Stimulated activated CD4-positive, alpha-beta T cell treated with anti-CD3 and anti-CD28 coated beads, Interleukin-4, amount 100 ng/mL, for 24 hours (primary cell): ENCODE measurements at regions not wholly inside any gene's neighbourhood (a gene's known extent, or its start where the extent isn't known, plus 50 kb on each side); places are given as distances from the start of the nearest gene placed in this dataset.

Experiments
- DNase-seq: peaks from one replicate; pipeline ENCODE4 v3.0.0-alpha.2; 2020

- no peak for DNase-seq
These were observed 94.9 kb upstream of the GATA6 start for GRCh38 chr18:22074282-22075070.

GRCh38 chr18:22080035-22080434, 89.4 kb upstream of the GATA6 start:
- no peak for DNase-seq

DNA sequence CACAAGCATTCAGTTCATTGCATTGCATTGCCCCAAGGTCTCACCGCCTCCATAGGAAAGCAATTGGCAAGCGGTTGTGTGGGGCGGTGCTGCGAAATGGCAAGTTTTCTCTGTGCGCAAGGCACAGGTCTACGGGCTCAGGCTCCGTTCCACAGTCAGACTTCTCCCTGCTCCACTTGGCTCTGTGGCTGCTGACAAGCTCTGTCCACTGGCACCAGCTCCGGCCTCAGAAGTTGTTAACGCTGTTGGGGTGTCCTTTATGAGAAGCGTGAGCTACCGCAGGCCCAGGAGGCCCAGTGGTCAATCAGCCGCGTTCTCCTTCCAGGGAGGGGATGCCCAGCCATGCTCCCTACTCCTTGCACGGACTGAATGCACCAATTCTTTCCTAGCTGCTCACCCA, 87.0 kb upstream of the GATA6 start:
- DNase-seq, result no peak

DNA sequence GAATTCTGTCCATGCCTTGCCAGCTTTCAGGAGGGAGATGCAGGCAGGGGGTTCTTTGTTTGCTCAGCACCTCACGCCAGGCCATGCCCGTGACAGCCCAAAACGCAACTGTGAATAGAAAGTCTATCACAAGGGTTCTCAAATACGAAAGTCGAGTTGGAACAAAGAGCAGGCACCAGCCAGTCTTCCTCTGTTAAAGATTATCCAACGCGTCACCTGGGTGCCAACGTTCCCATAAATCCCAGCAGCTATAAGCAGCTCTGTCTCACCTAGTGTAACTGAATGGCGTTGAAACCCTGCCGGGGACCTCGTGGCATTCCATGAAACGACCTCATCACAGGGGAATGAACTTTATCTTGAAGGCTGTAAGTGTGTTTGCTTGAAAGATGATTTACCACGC, 84.8 kb upstream of the GATA6 start:
- DNase-seq, result no peak

- no peak for DNase-seq
These were observed 82.4 kb upstream of the GATA6 start for GRCh38 chr18:22086973-22087372.

DNA sequence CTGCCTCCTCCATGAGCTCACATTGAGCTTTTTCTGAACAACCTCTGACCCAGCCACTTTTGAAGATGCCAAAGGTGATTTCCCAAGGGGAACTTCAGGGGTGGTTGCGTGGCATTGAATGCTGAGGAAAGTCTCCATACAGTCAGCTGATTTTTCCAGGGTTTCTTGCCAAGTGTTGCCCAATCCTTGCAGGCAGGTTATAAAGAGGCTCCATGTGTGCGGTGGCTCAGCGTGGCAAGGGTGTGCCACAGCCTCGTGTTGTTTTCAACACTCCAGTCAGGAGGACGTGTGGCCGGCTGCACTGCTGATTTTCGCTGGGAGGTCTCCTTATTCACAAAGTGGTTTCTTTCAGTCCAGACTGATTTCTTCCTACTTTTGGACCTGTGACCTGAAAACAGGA, 81.4 kb upstream of the GATA6 start:
- DNase-seq, result no peak

DNA sequence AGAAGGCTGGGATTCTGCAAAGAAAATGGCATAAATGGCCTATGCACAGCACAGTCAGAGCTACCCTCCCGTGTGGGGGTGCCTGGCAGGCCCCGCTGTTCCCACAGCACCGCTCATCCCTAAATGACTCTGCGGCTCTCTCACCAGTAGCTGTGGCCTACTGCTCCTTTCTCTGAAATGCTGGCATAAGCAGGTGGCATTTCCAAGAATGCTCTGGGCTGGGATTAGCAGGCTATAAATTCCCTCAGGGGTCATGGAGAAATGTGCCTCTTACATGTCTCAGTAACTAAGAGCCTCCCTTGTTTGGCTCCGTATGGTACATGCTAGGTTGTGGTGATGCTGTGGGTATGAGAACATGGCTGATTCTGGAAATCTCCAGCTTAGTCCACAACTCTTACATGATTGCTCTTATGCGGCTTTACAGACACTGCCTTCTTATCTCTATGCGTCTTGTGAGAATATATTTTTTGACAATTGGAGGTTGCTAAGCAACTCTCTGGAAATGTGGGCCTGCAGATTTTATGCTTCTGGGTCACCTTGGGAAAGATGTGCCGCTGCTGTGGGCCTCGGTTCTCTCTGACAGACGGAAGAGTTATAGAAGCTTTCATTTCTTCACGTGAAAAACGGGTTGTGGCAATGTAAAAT, 80.3 kb upstream of the GATA6 start:
- DNase-seq, result no peak

DNA sequence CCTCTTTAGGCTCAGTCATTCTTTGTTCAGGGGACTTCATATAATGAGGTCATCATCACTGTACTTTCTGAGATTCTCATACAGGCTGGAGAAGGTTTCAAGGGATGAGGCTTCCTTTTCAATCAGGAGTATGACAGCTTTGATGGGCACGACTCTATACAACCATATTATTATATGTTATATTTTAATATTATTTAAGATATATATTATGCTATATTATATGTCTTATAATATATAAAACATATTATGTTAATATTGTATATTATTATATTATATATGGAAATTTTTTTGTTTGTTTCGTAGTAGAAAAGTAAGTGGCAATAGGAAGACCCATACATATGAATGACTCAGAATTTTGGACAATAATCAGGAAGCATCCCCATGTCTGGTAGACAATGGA, 78.0 kb upstream of the GATA6 start:
- DNase-seq, result no peak

- DNase-seq, result no peak
These were observed 75.5 kb upstream of the GATA6 start for GRCh38 chr18:22093731-22094357.

DNA sequence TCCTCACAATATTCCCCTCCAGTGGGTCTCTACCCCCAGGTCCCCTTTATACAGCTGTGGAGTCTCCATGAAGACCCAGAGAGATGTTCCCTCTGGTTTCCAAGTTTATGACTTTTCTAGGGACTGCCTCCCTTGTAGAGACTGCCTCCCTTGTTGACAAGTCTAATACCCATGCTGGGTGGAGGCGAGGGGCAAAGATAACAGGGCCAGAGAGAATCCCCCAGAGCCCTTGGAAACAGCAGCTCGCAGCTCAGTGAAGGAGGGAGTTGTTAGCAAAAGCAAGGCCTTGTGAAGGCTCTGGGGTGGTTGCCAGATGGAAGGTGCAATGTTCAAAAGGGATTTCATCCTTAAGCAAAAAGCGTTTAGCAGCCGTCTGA, 75.0 kb upstream of the GATA6 start:
- DNase-seq, result no peak

DNA sequence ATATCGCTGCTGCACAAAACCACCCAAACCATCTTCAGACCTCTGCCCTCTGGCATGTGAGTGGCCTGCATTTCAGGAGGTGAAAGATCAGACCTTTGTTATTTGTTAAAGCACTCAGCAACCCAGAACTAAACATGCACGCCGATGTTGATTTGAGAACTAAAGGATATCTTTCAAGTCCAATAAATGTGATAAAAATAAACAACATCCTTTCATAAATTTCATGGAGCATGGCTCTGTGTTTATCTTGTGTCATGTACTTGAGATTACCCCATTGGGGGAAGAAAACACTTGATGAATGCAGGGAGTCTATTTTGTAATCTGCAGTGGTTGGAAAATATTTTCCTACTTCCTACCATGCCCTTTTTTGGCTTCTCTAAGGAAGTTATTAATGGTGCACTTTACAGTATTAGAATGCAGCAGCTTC, 70.8 kb upstream of the GATA6 start:
- DNase-seq, result no peak

- no peak for DNase-seq
These were observed 69.5 kb upstream of the GATA6 start for GRCh38 chr18:22099925-22100324.

GRCh38 chr18:22101731-22102130, 67.7 kb upstream of the GATA6 start:
- DNase-seq, result no peak

DNA sequence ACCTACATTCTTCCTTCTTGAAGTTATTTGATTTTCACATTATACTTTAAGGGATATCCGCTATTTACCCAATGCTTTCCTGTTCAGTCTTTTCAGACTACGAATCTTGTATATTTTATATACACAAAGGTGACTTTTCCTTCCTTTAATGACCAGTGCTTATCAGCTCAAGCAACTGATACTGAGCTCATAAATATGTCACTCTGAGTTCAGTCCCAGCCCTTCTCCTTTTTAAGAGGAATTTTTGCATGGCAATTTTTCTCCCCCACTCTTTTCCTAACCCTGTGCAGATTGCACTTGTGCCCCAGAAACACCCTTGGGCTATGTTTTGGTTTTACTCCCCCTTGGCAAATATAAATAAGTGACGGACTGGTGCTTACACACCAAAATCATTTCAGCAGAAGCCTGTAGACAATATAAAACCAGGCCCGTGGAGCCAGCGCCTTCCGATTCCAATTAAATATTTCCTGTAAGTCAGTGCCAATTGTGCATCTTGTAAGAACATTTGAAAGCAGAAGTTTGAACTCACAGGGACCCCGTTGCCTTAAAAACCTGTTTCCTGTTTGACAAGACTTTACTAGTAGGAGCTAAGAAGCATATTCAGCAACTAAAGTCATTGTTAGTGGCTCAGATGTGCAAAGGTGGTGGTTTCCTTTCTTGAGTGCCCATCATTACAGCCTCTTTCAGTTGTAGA, 66.3 kb upstream of the GATA6 start:
- no peak for DNase-seq

DNA sequence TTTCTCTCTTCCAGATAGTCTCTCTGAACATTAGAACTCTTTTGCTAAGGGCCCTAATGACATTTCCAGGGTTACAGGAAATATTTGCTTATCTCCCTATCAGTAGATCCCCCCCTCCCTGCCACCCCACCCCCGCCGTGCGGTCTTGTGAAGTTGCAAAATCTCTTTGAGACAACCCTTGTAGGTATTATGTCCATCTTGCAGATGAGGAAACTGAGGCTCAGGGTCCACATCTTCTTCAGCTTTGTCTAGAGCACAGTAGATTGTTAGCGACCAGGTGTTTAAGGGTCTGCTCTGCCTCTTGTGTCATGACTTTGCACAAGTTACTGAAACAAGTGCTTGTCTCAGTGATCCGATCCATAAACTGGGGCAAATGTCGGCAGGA, 65.8 kb upstream of the GATA6 start:
- no peak for DNase-seq

- DNase-seq, result no peak
These were observed 62.7 kb upstream of the GATA6 start for GRCh38 chr18:22106536-22107292.

DNA sequence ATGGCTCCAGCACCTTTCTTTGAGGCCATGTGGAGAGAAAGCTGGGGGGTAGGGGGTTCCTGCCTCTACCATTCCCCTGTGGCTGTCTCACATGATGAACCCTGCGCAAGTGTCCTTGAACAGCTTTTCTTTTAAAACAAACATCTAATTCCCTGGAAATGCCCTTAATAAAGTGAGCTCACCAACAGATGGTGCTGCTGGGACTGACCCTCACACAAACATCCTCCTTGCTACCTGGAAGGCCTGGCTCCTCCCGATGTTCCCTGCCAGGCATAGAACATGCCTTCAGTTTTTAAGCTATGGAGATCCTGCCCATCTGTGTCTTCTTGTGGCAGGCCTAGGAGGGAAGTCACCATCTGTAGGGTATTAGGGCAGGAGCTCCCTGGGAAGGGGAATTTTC, 60.7 kb upstream of the GATA6 start:
- no peak for DNase-seq

GRCh38 chr18:22109535-22109934, 59.9 kb upstream of the GATA6 start:
- no peak for DNase-seq

GRCh38 chr18:22110461-22110924, 58.9 kb upstream of the GATA6 start:
- DNase-seq, result no peak

DNA sequence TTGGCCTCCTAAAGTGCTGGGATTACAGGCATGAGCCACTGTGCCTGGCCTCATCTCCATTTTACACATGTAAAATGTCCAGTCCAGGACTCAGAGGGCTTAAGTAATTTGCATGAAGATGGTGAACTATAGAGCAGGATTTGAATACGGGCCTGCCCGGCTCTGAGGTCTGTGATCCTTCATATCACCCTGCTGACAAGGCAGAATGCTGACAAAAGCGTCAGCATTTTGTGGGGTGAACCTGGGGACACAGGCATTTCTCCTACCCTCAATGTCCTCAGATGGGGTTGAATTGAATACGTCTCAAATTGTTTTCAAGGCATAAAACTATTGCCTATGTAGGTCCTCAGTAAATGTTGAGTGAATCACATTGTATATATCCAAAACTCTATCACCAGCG, 57.2 kb upstream of the GATA6 start:
- no peak for DNase-seq

DNA sequence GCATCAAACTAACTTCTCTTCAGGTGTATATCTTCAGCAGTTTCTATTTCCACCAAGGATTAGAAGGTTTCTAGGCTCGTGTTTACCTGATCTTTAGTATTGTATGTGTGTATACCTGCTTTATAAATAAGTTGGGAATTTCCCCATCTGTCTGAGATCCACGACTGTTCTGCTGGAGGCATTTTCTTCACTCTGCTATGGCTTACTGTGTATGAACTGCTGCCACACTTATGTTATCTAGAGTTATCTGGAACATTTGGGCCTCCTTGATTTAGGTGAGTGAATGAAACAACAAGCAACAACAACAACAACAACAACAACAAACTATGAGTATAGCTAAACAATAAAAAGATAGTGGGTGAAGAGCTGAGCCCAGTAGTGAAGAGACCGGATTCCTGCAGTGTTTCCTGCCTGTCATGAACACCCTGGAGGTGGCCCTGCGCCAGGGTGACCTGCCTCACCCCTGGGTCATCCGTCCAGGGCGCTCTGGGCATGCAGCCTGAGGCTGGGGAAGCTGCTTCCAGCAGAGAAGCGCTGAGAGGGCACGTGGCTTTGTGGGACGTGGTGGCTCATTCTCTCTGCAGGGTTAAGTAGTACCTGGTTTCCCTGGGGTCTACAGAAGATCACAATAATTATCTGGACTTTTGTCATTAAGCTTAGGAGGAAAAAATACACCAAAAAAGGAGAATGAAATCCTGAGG, 56.1 kb upstream of the GATA6 start:
- DNase-seq, result no peak
